ENCODE measurements at regions not wholly inside any gene's neighbourhood (a gene's known extent, or its start where the extent isn't known, plus 50 kb on each side); places are given as distances from the start of the nearest gene placed in this dataset.
A peak's percentile ranks its signal among the peaks of the same experiment; 100 is the strongest.

DNA sequence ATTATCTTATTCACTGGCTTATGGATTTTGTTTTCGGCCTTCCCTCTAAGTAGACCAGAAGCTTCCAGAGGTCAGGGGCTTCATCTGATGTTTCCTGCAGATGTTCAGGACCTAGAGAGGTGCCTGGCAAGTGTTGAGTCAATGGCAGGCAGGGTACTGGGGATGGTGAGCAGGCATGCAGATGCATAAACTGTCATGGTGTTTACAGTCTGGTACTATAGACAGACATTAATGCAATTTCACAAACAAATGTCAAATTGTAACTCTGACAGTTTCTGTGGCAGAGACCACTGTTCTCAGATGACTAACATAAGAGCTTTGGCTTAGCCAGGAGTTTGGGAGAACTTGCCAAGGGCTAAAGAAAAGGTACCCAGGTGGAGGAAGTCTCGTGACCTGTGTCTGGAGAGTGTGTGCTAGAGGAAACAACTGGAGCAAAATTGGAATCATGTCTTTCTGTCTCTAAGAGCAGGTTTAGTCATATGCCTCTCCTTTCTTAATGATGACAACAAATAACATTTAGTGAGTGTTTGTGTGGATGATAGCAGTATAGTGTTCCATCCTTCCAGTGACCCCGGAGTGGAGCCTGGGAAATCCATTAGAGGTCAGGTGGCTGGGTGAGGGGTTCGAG lies 53.7 kb upstream of the TRAK1 start:
- no peak for DNase-seq

DNA sequence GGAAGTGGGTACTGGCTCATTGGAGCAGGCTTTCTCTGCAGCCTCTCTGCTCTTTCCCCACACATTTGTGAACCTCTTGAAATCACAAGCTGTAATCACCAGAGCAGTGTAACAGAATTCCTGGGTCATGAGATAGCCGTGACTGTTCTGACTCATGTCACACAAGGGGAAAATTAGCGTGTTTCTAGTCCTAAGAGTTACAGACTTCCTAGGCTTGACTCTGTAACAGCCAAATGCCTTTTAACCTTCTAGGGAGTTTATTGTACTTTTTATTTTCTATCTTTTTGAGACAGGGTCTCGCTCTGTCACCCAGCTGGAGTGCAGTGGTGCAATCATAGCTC lies 54.7 kb upstream of the TRAK1 start:
- DNase-seq, result no peak

- DNase-seq, result no peak
Observed at GRCh38 chr3:42035816-42036482, 55.2 kb upstream of the TRAK1 start.

GRCh38 chr3:42035007-42035406 lies 56.1 kb upstream of the TRAK1 start:
- DNase-seq, result no peak

- no peak for DNase-seq
Observed at GRCh38 chr3:42033741-42034140, 57.4 kb upstream of the TRAK1 start.

DNA sequence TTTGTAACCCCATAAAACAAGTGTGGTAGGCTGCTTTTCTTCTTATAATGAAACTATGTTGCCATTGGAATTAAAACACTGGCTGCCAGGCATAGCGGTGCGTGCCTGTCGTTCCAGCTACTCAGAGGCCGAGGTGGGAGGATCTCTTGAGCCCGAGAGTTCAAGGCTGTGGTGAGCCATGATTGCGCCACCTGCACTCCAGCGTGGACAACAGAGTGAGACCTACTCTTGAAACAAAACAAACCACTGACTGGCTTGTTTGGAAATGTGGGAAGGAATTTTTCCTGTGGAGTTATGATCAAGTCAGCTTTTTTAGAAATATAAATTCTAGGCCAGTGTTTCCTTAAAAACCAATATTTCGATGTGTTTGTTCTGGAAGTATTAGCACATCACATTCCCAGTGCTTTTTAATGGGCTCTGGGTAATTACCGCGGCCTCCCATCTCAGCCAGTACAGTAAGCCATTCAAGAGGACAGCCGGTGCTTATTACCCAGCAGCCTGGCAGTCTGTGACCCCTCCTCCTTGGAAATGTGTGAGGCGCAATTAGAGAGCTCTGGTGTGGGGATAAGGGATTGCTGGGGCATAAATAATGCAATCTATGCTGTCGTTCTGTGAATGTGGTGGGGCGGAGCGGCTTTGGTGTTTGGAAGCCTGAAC lies 58.3 kb upstream of the TRAK1 start:
- peak; percentile 13 for DNase-seq

DNA sequence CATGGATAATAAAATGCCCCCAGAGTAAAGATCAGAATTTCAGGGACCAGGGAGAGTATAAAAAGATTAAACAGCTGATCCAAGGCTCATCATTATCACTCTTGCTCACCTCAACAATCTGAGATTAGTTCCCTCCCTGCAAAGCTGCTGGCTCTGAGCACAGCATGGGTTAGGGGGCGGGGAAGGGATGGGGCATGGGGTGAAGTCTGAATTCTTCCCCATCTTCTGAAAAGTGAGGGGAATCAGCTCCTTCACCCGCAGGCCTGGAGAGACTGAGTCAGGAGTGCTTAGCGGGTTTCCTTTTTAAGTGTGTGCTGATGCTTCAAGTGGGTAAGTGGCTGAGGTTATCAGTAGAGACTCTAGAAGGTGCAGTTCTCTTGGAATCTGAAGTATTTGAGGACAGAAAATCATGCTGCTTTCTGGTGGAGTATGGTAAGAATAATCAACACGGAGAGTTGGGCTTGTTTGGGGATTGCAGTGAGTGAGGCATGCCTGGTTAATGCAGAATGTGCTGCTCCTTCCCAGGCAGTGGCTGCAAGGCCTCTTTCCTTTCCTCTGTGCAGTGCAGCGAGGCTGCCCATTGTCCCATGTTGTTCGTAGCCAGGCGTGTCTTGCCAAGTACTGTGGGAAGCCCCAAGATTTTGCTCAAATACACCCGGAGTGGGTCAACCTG lies 59.2 kb upstream of the TRAK1 start:
- no peak for DNase-seq

DNA sequence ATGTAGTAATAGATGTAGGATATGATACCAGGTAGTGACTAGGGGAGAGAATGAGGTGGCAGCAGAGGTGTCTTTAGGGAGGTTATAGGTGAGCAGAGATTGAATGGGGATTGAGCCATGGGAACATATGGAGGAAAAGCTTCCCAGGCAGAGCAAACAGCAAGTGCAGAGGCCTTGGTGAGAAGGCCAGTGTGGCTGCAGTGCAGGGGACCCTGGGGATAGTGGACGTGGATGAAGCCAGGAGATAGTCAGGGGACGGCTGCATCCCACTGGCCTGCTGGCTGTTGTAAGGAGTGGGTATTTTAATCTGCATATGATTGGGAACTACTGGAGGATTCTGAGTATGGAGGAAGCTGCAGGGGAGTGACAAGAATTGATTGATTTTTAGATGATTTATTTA lies 62.7 kb upstream of the TRAK1 start:
- no peak for DNase-seq

- no peak for DNase-seq
Observed at GRCh38 chr3:42027571-42027970, 63.6 kb upstream of the TRAK1 start.

DNA sequence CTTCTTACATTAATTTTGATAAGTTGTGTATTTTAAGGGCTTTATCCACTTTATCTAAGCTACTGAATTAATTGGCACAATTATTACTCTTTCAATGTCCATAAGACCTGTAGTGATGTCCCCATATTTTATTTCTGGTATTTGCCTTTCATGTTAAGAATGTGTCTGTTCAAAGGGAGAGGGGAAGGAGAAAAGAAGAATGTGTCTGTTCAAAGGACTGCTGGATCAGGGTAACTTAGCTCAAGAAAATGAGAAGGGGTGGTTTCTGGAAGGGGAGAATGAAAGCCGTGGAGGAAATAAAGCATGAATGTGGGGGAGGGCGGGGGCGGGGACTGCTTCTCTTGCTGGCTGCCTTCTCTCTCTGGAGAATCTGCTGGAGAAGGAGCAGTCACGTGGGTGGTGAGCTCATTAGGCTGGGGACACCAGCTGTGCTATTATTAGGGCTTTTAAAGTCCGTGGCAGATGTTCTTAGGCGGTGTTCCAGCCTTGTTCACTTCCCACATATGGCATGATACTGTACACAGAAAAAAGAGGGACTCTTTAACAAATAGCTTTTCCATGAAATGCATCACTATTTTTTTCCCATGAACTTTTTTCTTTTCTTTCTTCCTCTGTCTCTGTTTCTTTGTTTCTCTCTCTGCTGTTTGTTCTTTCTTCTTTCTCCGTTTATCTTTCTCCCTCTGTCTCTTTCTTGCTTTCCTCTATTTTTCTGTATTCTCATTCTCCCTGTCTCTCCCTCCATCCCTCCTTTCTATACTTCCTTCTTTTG lies 63.7 kb upstream of the ULK4 start:
- DNase-seq, result peak; percentile 43

- no peak for DNase-seq
Observed at GRCh38 chr3:42024591-42025351, 62.9 kb upstream of the ULK4 start.

DNA sequence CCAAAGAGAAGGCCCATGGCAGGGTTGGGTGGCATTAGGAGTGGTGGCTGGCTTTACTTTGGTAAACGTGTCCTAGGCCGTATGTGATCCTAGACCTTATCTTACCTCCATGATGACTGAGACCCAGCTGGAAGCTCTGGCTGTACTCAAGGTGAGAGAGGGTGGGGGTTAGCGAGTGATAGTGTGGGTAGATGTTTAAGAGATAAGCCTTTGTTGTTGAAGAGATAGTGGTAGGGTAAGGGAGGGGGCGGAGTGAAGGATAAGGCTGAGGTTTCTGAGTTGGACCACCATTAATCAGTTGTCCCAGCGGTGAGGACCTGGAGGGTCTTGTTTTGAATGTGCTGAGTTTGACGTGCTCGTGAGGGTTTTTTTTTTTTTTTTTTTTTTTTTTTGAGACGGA lies 61.5 kb upstream of the ULK4 start:
- no peak for DNase-seq

DNA sequence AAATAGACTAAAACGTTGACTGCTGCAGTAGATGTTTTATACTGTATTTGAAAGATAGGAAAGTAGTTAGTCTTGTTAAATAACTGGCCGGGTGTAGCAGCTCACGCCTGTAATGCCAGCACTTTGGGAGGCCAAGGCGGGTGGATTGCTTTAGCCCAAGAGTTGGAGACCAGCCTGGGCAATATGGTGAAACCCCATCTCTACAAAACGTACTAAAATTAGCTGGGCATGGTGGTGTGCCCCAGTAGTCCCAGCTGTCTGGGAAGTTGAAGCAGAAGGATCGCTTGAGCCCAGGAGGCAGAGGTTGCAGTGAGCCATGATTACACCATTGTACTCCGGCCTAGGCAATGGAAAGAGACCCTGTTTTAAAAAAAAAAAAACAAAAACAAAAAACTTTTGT lies 60.5 kb upstream of the ULK4 start:
- no peak for DNase-seq

GRCh38 chr3:42020684-42021307 lies 58.9 kb upstream of the ULK4 start:
- DNase-seq, result no peak

GRCh38 chr3:42019953-42020260 lies 58.0 kb upstream of the ULK4 start:
- no peak for DNase-seq

- DNase-seq, result no peak
Observed at GRCh38 chr3:42019144-42019952, 57.4 kb upstream of the ULK4 start.

DNA sequence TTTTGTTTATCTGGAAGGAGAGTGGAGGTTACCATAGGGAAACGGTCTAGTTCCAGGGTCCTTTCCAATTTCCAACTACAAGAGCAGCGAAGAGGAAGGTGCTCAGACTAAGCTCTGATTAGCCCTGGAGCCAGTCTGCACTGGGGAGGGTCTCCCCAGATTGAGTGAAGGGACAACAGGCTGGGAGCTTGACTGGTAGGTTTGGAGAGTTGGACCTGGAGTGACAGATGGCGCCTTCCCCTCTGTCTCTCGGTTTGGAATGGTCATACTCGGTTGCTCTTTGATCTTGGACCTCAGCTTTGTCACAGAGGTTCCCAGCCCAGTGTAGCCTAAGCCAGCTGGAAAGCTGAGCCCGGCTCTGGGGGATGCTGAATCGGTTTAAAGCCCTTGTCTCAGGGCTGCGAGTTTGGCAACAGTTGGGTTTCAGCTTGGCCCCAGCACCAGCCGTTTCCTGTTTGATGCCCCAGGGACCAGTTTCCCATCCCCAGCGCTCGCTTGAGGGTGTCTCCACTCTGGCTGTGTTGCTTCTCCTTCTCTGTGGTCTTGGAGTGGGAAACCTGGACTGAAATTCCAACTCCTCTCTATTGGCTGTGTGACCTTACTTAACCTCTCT lies 53.1 kb upstream of the ULK4 start:
- no peak for DNase-seq

DNA sequence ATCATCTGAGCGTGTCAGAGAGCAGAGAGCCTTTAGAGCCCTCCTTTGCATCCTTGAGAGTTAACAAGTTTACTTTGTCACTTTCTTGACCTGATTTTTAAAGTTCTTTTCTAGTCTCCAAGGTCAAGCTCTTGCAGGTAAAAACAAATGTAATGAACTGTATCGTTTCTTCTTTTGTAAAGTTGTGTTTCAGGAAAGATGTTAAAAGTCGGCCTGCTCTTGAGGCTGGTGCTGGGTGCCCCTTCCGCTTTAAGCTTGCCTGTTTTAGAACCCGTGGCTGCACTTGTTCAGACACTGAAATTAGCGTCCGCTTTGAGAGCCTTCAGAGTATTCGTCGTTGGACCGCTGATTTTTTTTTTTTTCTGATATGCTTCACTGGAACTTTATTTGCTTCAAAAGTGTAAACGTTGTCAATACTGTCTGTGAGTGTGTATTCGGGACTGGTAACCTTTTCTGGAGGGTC lies 52.6 kb upstream of the ULK4 start:
- DNase-seq, result no peak

DNA sequence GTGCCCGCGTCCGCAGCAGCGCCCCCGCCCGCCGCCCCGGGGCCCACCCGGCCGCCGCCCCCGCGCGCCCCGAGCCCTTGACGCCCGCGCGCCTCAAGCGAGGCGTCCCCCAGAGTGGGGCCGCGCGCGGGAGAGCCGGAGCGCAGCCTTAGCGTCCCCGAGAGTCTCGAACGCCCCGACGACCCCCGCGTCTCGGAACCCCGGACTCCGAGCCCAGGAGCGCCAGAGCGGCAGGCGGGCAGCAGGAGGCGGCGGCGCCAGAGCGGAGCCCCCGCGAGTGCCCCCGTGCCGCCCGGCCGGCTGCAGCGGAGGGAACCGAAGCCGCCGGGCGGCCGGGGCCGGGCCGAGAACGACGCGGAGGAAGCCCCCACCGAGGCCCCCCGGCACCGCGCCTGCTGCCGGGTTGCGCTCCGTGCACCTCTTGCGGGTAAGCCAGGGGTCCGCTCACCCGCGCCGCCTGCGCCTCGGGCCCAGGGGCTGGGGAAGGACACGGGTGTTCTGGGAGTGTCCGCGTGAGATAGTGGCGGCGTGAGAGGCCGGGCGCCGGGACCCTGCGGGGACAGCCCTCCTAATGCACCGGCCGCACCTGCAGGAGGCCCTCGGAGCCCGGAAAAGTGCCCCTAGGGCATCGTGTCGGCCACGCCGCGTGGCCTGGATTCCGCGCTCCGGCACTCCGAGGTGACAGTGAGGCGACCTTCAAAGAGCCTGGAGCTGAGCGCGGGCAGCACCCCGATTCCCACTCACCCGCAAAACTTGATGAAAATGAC lies 52.0 kb upstream of the ULK4 start:
- DNase-seq, result no peak

Measured in NCI-H2081 treated with DMSO at 0.1 percent for 48 hours (cell line).